ENCODE measurements at regions not wholly inside any gene's neighbourhood (a gene's known extent, or its start where the extent isn't known, plus 50 kb on each side); places are given as distances from the start of the nearest gene placed in this dataset.

DNA sequence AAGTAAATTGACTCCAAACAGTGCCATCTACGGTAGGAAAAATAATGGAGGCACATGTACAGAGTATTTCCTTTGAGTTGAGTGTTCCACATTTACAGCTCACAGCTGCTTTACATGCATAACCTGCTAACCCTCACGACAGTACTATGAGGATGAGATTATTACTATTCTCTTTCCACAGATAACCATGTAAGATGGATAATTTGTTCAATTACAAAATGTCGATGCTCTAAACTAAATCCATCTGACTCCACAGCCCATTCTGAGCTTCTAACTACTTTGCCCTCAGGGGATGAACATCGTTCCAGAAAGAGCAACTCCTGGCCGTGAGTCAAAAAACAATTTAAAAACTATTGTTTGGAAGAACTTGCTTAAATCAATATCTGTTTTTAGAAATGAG lies 330.4 kb upstream of the NWD2 start:
- TF ChIP-seq ZNF596 (tag by site-specific recombination; IDR thresholded peaks at IDR 0.05) (no peak), ZNF426 (tag by site-specific recombination; IDR thresholded peaks at IDR 0.05) (no peak), ZNF76 (tag by site-specific recombination; IDR thresholded peaks at IDR 0.05; ENCODE audit: borderline replicate concordance, low read depth) (no peak), ZNF221 (tag by site-specific recombination; IDR thresholded peaks at IDR 0.05; ENCODE audit: borderline replicate concordance) (no peak), ZNF792 (tag by site-specific recombination; IDR thresholded peaks at IDR 0.05) (no peak), ZNF146 (tag by site-specific recombination; IDR thresholded peaks at IDR 0.05) (no peak), ZNF10 (tag by site-specific recombination; IDR thresholded peaks at IDR 0.05) (no peak), IKZF3 (tag by site-specific recombination; IDR thresholded peaks at IDR 0.05) (no peak), SALL2 (tag by site-specific recombination; IDR thresholded peaks at IDR 0.05; ENCODE audit: borderline replicate concordance) (no peak), ZNF324 (tag by site-specific recombination; IDR thresholded peaks at IDR 0.05) (no peak)
- TF ChIP-seq, protein P1, sequence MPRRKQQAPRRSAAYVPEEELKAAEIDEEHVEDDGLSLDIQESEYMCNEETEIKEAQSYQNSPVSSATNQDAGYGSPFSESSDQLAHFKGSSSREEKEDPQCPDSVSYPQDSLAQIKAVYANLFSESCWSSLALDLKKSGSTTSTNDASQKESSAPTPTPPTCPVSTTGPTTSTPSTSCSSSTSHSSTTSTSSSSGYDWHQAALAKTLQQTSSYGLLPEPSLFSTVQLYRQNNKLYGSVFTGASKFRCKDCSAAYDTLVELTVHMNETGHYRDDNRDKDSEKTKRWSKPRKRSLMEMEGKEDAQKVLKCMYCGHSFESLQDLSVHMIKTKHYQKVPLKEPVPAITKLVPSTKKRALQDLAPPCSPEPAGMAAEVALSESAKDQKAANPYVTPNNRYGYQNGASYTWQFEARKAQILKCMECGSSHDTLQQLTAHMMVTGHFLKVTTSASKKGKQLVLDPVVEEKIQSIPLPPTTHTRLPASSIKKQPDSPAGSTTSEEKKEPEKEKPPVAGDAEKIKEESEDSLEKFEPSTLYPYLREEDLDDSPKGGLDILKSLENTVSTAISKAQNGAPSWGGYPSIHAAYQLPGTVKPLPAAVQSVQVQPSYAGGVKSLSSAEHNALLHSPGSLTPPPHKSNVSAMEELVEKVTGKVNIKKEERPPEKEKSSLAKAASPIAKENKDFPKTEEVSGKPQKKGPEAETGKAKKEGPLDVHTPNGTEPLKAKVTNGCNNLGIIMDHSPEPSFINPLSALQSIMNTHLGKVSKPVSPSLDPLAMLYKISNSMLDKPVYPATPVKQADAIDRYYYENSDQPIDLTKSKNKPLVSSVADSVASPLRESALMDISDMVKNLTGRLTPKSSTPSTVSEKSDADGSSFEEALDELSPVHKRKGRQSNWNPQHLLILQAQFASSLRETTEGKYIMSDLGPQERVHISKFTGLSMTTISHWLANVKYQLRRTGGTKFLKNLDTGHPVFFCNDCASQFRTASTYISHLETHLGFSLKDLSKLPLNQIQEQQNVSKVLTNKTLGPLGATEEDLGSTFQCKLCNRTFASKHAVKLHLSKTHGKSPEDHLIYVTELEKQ (tag by site-specific recombination; IDR thresholded peaks at IDR 0.05; ENCODE audit: borderline replicate concordance) = no peak
- no peaks in the 10 kb centered on the region for H3K9me3 ChIP-seq (ENCODE audit: control insufficient read depth, insufficient read depth, low read depth, low read length)
- CTCF ChIA-PET = no interaction called here

DNA sequence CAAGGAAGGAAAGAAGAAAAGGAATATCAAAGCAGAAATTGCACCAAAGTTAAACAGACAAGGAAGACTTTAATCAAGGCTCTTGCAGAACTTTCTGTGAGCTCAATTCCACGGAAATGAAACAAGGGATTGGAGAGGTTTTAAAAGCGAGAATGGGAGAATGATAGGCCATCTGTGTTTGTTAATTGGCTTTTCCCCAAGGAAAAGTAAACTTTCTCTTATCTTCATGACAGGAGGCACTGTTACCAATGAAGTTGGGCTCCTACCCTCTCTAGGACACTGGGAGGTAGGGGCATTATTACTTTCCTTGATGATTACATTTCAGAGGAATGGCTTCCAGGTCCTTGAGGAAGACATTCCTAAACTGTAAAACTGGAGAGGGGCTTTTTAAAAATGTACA lies 328.8 kb upstream of the NWD2 start:
- H3K27ac ChIP-seq (ENCODE audit: extremely low read depth, low read depth, low read length) = no peak overlapping the region
- no peaks in the 10 kb centered on the region for H3K4me1 ChIP-seq (ENCODE audit: control insufficient read depth, insufficient read depth, low read length)
- no peak overlapping the region for H3K4me3 ChIP-seq (ENCODE audit: low read depth, low read length)
- CTCF ChIA-PET = interaction anchor here (0.7 kb wide), 2 partner anchors 9 to 12 kb away, joined by 4 read pairs; no protein-coding TSS in a partner anchor
- no peaks in the 10 kb centered on the region for H3K9me3 ChIP-seq (ENCODE audit: control insufficient read depth, insufficient read depth, low read depth, low read length)
- TF ChIP-seq ZNF423 (tag by site-specific recombination; IDR thresholded peaks at IDR 0.05) (no peak), ZNF514 (tag by site-specific recombination; IDR thresholded peaks at IDR 0.05) (no peak), KLF10 (tag by site-specific recombination; IDR thresholded peaks at IDR 0.05) (no peak), ZNF792 (tag by site-specific recombination; IDR thresholded peaks at IDR 0.05) (no peak), ZNF16 (tag by site-specific recombination; IDR thresholded peaks at IDR 0.05; ENCODE audit: low read depth) (no peak), ZNF121 (tag by site-specific recombination; IDR thresholded peaks at IDR 0.05) (no peak), ZSCAN16 (tag by site-specific recombination; IDR thresholded peaks at IDR 0.05) (no peak), ZNF155 (tag by site-specific recombination; IDR thresholded peaks at IDR 0.05) (no peak), ZSCAN30 (tag by site-specific recombination; IDR thresholded peaks at IDR 0.05) (no peak), KLF16 (tag by site-specific recombination; IDR thresholded peaks at IDR 0.05) (no peak)
- TF ChIP-seq, protein P2, sequence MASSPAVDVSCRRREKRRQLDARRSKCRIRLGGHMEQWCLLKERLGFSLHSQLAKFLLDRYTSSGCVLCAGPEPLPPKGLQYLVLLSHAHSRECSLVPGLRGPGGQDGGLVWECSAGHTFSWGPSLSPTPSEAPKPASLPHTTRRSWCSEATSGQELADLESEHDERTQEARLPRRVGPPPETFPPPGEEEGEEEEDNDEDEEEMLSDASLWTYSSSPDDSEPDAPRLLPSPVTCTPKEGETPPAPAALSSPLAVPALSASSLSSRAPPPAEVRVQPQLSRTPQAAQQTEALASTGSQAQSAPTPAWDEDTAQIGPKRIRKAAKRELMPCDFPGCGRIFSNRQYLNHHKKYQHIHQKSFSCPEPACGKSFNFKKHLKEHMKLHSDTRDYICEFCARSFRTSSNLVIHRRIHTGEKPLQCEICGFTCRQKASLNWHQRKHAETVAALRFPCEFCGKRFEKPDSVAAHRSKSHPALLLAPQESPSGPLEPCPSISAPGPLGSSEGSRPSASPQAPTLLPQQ (tag by site-specific recombination; IDR thresholded peaks at IDR 0.05) = no peak
- TF ChIP-seq, protein P3, sequence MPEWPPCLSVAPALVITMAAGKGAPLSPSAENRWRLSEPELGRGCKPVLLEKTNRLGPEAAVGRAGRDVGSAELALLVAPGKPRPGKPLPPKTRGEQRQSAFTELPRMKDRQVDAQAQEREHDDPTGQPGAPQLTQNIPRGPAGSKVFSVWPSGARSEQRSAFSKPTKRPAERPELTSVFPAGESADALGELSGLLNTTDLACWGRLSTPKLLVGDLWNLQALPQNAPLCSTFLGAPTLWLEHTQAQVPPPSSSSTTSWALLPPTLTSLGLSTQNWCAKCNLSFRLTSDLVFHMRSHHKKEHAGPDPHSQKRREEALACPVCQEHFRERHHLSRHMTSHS (tag by site-specific recombination; IDR thresholded peaks at IDR 0.05) = no peak
- TF ChIP-seq, protein P4, sequence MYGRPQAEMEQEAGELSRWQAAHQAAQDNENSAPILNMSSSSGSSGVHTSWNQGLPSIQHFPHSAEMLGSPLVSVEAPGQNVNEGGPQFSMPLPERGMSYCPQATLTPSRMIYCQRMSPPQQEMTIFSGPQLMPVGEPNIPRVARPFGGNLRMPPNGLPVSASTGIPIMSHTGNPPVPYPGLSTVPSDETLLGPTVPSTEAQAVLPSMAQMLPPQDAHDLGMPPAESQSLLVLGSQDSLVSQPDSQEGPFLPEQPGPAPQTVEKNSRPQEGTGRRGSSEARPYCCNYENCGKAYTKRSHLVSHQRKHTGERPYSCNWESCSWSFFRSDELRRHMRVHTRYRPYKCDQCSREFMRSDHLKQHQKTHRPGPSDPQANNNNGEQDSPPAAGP (tag by site-specific recombination; IDR thresholded peaks at IDR 0.05) = no peak
- H3K36me3 ChIP-seq (ENCODE audit: control insufficient read depth in 2 of 2, insufficient read depth in 1 of 2, low read length in 2 of 2) = no peaks in the 10 kb centered on the region
- POLR2A ChIA-PET = no interaction called here

More for the DNA sequence above, 330.4 kb upstream of the NWD2 start:
- H3K36me3 ChIP-seq (ENCODE audit: control insufficient read depth in 2 of 2, insufficient read depth in 1 of 2, low read length in 2 of 2) = no peaks in the 10 kb centered on the region
- POLR2A ChIA-PET = no interaction called here
- H3K4me3 ChIP-seq (ENCODE audit: low read depth, low read length) = no peak overlapping the region
- no peak overlapping the region for H3K27ac ChIP-seq (ENCODE audit: extremely low read depth, low read depth, low read length)
- H3K4me1 ChIP-seq (ENCODE audit: control insufficient read depth, insufficient read depth, low read length) = no peaks in the 10 kb centered on the region

Measured in HEK293 (cell line).